H9 (cell line): ENCODE measurements at regions not wholly inside any gene's neighbourhood (a gene's known extent, or its start where the extent isn't known, plus 50 kb on each side); places are given as distances from the start of the nearest gene placed in this dataset.
"Not testable (repeated sequence)": the region's sequence is repeated elsewhere in the genome, so short reads cannot be mapped to it uniquely, and the experiment has no call there.

Experiments
- DNase-seq: peaks from one replicate; pipeline ENCODE4 v3.0.0-alpha.2; 2017
- H2AFZ ChIP-seq: one replicate; pipeline ENCODE4 v1.6.1; 2013; ENCODE audit warnings: mild to moderate bottlenecking, low read length, control low read depth, moderate library complexity
- H2AK5ac ChIP-seq: 2 replicates; pipeline ENCODE4 v1.6.1; 2013; ENCODE audit warnings: low read length, control low read depth, mixed read lengths; ENCODE audit not compliant: insufficient read length
- H2BK120ac ChIP-seq: one replicate; pipeline ENCODE4 v1.6.1; 2013; ENCODE audit warnings: low read depth, mild to moderate bottlenecking, low read length, control low read depth, inconsistent platforms; ENCODE audit not compliant: poor library complexity, severe bottlenecking
- H2BK12ac ChIP-seq: 2 replicates; pipeline ENCODE4 v1.6.1; 2013; ENCODE audit warnings: low read length, control low read depth, mixed read lengths, low read depth; ENCODE audit not compliant: insufficient read length
- H2BK15ac ChIP-seq: 2 replicates; pipeline ENCODE4 v1.6.1; 2013; ENCODE audit warnings: low read depth, low read length, control low read depth
- H2BK20ac ChIP-seq: one replicate; pipeline ENCODE4 v1.6.1; 2013; ENCODE audit warnings: low read depth, mild to moderate bottlenecking, low read length, control low read depth, inconsistent platforms; ENCODE audit not compliant: poor library complexity, severe bottlenecking
- H2BK5ac ChIP-seq: 2 replicates; pipeline ENCODE4 v1.6.1; 2013; ENCODE audit warnings: low read length, control low read depth, mixed read lengths; ENCODE audit not compliant: insufficient read length
- H3K14ac ChIP-seq: 2 replicates; pipeline ENCODE4 v1.6.1; 2013; ENCODE audit warnings: low read length, control low read depth; ENCODE audit not compliant: insufficient read depth
- H3K18ac ChIP-seq: 2 replicates; pipeline ENCODE4 v1.6.1; 2013; ENCODE audit warnings: low read depth, mild to moderate bottlenecking, mixed read lengths, low read length, control low read depth; ENCODE audit not compliant: insufficient read length
- H3K23ac ChIP-seq: 2 replicates; pipeline ENCODE4 v1.6.1; 2013; ENCODE audit warnings: low read length, control low read depth, mixed read lengths, low read depth; ENCODE audit not compliant: insufficient read length
- H3K23me2 ChIP-seq: 2 replicates; pipeline ENCODE4 v1.6.1; 2013; ENCODE audit warnings: low read depth, mild to moderate bottlenecking, mixed read lengths, low read length, control low read depth; ENCODE audit not compliant: insufficient read length, poor library complexity, severe bottlenecking
- H3K27ac ChIP-seq: 2 replicates; pipeline ENCODE4 v1.5.1; 2013; ENCODE audit warnings: low read length, control low read depth, mixed read lengths, low read depth; ENCODE audit not compliant: insufficient read length
- H3K27me3 ChIP-seq: 2 replicates; pipeline ENCODE4 v1.6.1; 2013; ENCODE audit warnings: low read length, control low read depth, inconsistent platforms; ENCODE audit not compliant: insufficient read depth
- H3K4ac ChIP-seq: 2 replicates; pipeline ENCODE4 v1.6.1; 2013; ENCODE audit warnings: low read depth, mild to moderate bottlenecking, control low read depth, inconsistent platforms, low read length, moderate library complexity
- H3K4me1 ChIP-seq: 2 replicates; pipeline ENCODE4 v1.6.1; 2013; ENCODE audit warnings: low read length, control low read depth, inconsistent platforms; ENCODE audit not compliant: insufficient read depth
- H3K4me2 ChIP-seq: 2 replicates; pipeline ENCODE4 v1.6.1; 2013; ENCODE audit warnings: low read length, control low read depth, mixed read lengths; ENCODE audit not compliant: insufficient read length, insufficient read depth
- H3K56ac ChIP-seq: 2 replicates; pipeline ENCODE4 v1.6.1; 2013; ENCODE audit warnings: low read depth, mild to moderate bottlenecking, mixed read lengths, low read length, control low read depth; ENCODE audit not compliant: insufficient read length
- H3K79me1 ChIP-seq: 2 replicates; pipeline ENCODE4 v1.6.1; 2013; ENCODE audit warnings: low read depth, mild to moderate bottlenecking, moderate library complexity, low read length, control low read depth, inconsistent platforms; ENCODE audit not compliant: insufficient read depth, poor library complexity, severe bottlenecking
- H3K79me2 ChIP-seq: 2 replicates; pipeline ENCODE4 v1.6.1; 2013; ENCODE audit warnings: low read length, control low read depth, inconsistent platforms; ENCODE audit not compliant: insufficient read depth
- H3K9ac ChIP-seq: 2 replicates; pipeline ENCODE4 v1.6.1; 2013; ENCODE audit warnings: low read length, control low read depth, mixed read lengths; ENCODE audit not compliant: insufficient read length; ENCODE audit errors: extremely low read depth
- H3K9me3 ChIP-seq: one replicate; pipeline ENCODE4 v1.6.1; 2013; ENCODE audit warnings: low read depth, low read length, inconsistent platforms; ENCODE audit not compliant: control insufficient read depth
- H3T11ph ChIP-seq: one replicate; pipeline ENCODE4 v1.6.1; 2013; ENCODE audit warnings: mild to moderate bottlenecking, low read length, control low read depth, inconsistent platforms
- H4K20me1 ChIP-seq: one replicate; pipeline ENCODE4 v1.6.1; 2013; ENCODE audit not compliant: control insufficient read depth, insufficient read length, insufficient read depth
- H4K5ac ChIP-seq: 2 replicates; pipeline ENCODE4 v1.6.1; 2013; ENCODE audit warnings: low read depth, mild to moderate bottlenecking, mixed read lengths, low read length, control low read depth; ENCODE audit not compliant: insufficient read length
- H4K8ac ChIP-seq: replicated peaks from 2 replicates; pipeline ENCODE4 v1.6.1; 2013; ENCODE audit warnings: low read length, control low read depth, mixed read lengths, low read depth; ENCODE audit not compliant: insufficient read length
- H4K91ac ChIP-seq: 2 replicates; pipeline ENCODE4 v1.6.1; 2013; ENCODE audit warnings: low read depth, mild to moderate bottlenecking, moderate library complexity, mixed read lengths, low read length, control low read depth; ENCODE audit not compliant: insufficient read length
- H3K27ac Mint-ChIP-seq, 3 experiments: 2 replicates in 2 of 3; 3 replicates in 1 of 3; pipeline ENCODE4 v1.8.0; 2020 to 2021; ENCODE audit warnings: mixed read lengths in 3 of 3, mild to moderate bottlenecking in 1 of 3, moderate library complexity in 1 of 3
- H3K27me3 Mint-ChIP-seq: 2 replicates; pipeline ENCODE4 v1.8.0; 2021; ENCODE audit warnings: low read depth, mild to moderate bottlenecking, moderate library complexity, mixed read lengths
- H3K36me3 Mint-ChIP-seq, 3 experiments: 2 replicates in 2 of 3; 3 replicates in 1 of 3; pipeline ENCODE4 v1.8.0; 2020 to 2021; ENCODE audit warnings: low read depth in 3 of 3, mixed read lengths in 3 of 3; ENCODE audit not compliant: insufficient read depth in 1 of 3
- H3K4me1 Mint-ChIP-seq, 2 experiments: 2 replicates each; pipeline ENCODE4 v1.8.0; 2020; ENCODE audit warnings: mixed read lengths in 2 of 2
- H3K4me3 Mint-ChIP-seq, 2 experiments: 2 replicates in 1 of 2; 3 replicates in 1 of 2; pipeline ENCODE4 v1.8.0; 2020 to 2021; ENCODE audit warnings: mild to moderate bottlenecking in 2 of 2, mixed read lengths in 2 of 2, moderate library complexity in 1 of 2
- H3K9me3 Mint-ChIP-seq, 2 experiments: 2 replicates in 1 of 2; 3 replicates in 1 of 2; pipeline ENCODE4 v1.8.0; 2020; ENCODE audit warnings: mild to moderate bottlenecking in 2 of 2, mixed read lengths in 2 of 2, moderate library complexity in 1 of 2
- WGBS: extraction: QIAGEN DNeasy Blood & Tissue Kit; methylation state at CpG from one replicate; pipeline ENCODE4 v1.1.7; 2013; ENCODE audit warnings: missing lambda C conversion rate, low lambda C conversion rate, mixed read lengths; ENCODE audit not compliant: insufficient read length; ENCODE audit errors: extremely low coverage; 5-methylcytosine and 5-hydroxymethylcytosine counted together
- TF ChIP-seq, protein P1 (sequence below): fragments of 200-600 bp; sonication (generic); conservative IDR thresholded peaks from 3 replicates; pipeline ENCODE4 v1.8.0; 2021; ENCODE audit warnings: antibody characterized with exemption, mild to moderate bottlenecking

DNA sequence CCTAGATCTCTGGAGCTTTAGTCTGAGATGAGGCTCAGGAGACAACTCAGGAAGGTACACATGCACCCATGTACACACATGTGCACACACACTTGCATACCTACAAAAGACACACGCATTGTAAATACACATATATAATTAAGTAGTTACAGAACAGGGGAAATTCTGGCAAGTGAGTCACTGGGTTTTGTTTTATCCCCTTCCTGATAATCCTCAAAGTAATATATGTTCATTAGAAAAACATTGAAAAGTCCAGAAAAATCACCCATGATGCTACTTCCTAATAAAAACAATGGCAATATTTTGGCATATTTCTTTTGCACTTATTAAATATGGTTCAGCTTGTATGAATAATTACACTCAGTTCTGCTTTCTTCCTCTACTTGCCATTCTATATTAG is 115.3 kb upstream of the ECI2 start:
- DNase-seq, result no peak
- Histone ChIP-seq H3K9ac (no peak overlapping the region), H3K4me2 (no peak overlapping the region), H2BK12ac (no peak overlapping the region), H4K91ac (no peak overlapping the region), H2BK20ac (no peak overlapping the region), H3K79me2 (no peaks in the 10 kb centered on the region), H3K27me3 (no peaks in the 10 kb centered on the region), H3K23ac (no peak overlapping the region), H2BK120ac (no peak overlapping the region), H4K20me1 (no peaks in the 10 kb centered on the region), H3K79me1 (no peaks in the 10 kb centered on the region), H3K18ac (no peak overlapping the region), H2AFZ (no peak overlapping the region), H2AK5ac (no peak overlapping the region), H2BK5ac (no peak overlapping the region), H3K4ac (no peak overlapping the region), H3T11ph (no peak overlapping the region), H4K8ac (no peak overlapping the region), H4K5ac (no peak overlapping the region), H3K4me1 (no peaks in the 10 kb centered on the region), H3K27ac (no peak overlapping the region), H3K56ac (no peak overlapping the region), H3K14ac (no peak overlapping the region), H2BK15ac (no peak overlapping the region), H3K23me2 (no peaks in the 10 kb centered on the region), H3K9me3 (no peaks in the 10 kb centered on the region)
- TF ChIP-seq, protein P1, sequence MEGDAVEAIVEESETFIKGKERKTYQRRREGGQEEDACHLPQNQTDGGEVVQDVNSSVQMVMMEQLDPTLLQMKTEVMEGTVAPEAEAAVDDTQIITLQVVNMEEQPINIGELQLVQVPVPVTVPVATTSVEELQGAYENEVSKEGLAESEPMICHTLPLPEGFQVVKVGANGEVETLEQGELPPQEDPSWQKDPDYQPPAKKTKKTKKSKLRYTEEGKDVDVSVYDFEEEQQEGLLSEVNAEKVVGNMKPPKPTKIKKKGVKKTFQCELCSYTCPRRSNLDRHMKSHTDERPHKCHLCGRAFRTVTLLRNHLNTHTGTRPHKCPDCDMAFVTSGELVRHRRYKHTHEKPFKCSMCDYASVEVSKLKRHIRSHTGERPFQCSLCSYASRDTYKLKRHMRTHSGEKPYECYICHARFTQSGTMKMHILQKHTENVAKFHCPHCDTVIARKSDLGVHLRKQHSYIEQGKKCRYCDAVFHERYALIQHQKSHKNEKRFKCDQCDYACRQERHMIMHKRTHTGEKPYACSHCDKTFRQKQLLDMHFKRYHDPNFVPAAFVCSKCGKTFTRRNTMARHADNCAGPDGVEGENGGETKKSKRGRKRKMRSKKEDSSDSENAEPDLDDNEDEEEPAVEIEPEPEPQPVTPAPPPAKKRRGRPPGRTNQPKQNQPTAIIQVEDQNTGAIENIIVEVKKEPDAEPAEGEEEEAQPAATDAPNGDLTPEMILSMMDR, result no peak
- Mint-ChIP-seq H3K4me1 (no peaks in the 10 kb centered on the region), H3K27me3 (peaks cover 2% of the 10 kb centered on the region; the same call in 1 of the 2 replicates), H3K36me3 (no peaks in the 10 kb centered on the region), H3K9me3 (peaks cover 0 to 8% of the 10 kb centered on the region in 2 experiments; a peak in 1 of 5 replicates), H3K4me3 (no peak overlapping the region), H3K27ac (no peak overlapping the region)
- WGBS, result no CpG with 5 or more reads among the region's 1 CpG

DNA sequence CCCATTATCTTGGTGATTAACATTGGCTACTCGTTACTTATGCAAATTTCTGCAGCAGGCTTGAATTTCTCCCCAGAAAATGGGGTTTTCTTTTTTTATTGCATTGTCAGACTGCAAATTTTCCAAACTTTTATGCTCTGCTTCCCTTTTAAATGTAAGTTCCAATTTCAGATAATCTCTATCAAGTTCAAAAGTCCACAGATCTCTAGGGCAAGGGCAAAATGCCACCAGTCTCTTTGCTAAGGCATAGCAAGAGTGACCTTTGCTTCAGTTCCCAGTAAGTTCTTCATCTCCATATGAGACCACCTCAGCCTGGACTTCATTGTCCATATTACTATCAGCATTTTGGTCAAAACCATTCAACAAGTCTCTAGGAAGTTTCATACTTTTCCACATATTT is 108.5 kb upstream of the ECI2 start:
- not testable (repeated sequence) for H2AFZ ChIP-seq, H4K20me1 ChIP-seq, H3T11ph ChIP-seq, H3K4ac ChIP-seq, H2BK120ac ChIP-seq, H2BK20ac ChIP-seq, H4K8ac ChIP-seq, H2BK15ac ChIP-seq, H3K79me2 ChIP-seq, H2AK5ac ChIP-seq, H3K79me1 ChIP-seq, H2BK12ac ChIP-seq, H3K27me3 Mint-ChIP-seq, H3K14ac ChIP-seq, H2BK5ac ChIP-seq, H3K4me1 Mint-ChIP-seq, H3K56ac ChIP-seq, H3K27ac ChIP-seq, DNase-seq, H3K18ac ChIP-seq, H3K23ac ChIP-seq, H3K9ac ChIP-seq, H4K91ac ChIP-seq, H3K27me3 ChIP-seq, H3K23me2 ChIP-seq, H3K4me3 Mint-ChIP-seq, H4K5ac ChIP-seq, H3K4me1 ChIP-seq, H3K4me2 ChIP-seq, H3K27ac Mint-ChIP-seq
- H3K36me3 Mint-ChIP-seq, result peaks cover 9 to 19% (median 12%) of the 10 kb centered on the region in 3 experiments
- WGBS, result no CpG with 5 or more reads among the region's 1 CpG
- H3K9me3 ChIP-seq, result peaks cover 11% of the 10 kb centered on the region
- peaks cover 33 to 41% of the 10 kb centered on the region in 2 experiments for H3K9me3 Mint-ChIP-seq
